ENCODE measurements at regions not wholly inside any gene's neighbourhood (a gene's known extent, or its start where the extent isn't known, plus 50 kb on each side); places are given as distances from the start of the nearest gene placed in this dataset.

- DNase-seq (ENCODE audit: low read depth, low spot score) (no peak), FAIRE-seq (no peak)
- Histone ChIP-seq H3K4me2 (ENCODE audit: insufficient read depth, low read length) (no peak overlapping the region), H3K4me1 (ENCODE audit: control insufficient read depth, extremely low read depth, insufficient read depth, low read length) (no peaks in the 10 kb centered on the region), H2AFZ (ENCODE audit: low read depth, low read length) (no peak overlapping the region), H3K36me3 (ENCODE audit: control insufficient read depth in 2 of 2, extremely low read depth in 1 of 2, insufficient read depth in 2 of 2, low read length in 2 of 2) (no peaks in the 10 kb centered on the region), H3K9ac (replicated peaks; ENCODE audit: extremely low read depth, insufficient read depth, low read length) (no peak overlapping the region), H4K20me1 (replicated peaks; ENCODE audit: control insufficient read depth, extremely low read depth, insufficient read depth, low read length) (no peaks in the 10 kb centered on the region), H3K9me3 (replicated peaks; ENCODE audit: control insufficient read depth, insufficient read depth, low read length) (no peaks in the 10 kb centered on the region), H3K9me1 (replicated peaks; ENCODE audit: control insufficient read depth, extremely low read depth, insufficient read depth, low read length) (no peaks in the 10 kb centered on the region), H3K4me3 (replicated peaks in 1 of 3; ENCODE audit: insufficient read depth in 1 of 3, low read depth in 1 of 3, low read length in 3 of 3) (no peak overlapping the region), H3K27ac (ENCODE audit: insufficient read depth, low read depth, low read length) (no peak overlapping the region), H3K79me2 (ENCODE audit: control insufficient read depth, insufficient read depth, low read length) (no peaks in the 10 kb centered on the region), H3K27me3 (ENCODE audit: control insufficient read depth in 2 of 2, insufficient read depth in 2 of 2, low read length in 2 of 2) (no peaks in the 10 kb centered on the region)
- TF ChIP-seq MYC (IDR thresholded peaks at IDR 0.05; ENCODE audit: low read depth, low read length) (no peak), JUN (IDR thresholded peaks at IDR 0.05; ENCODE audit: borderline replicate concordance, insufficient read depth, insufficient read length, low read depth) (no peak), POLR2AphosphoS5 (IDR thresholded peaks at IDR 0.05; ENCODE audit: insufficient read depth, low read depth, low read length) (no peak), FOS (IDR thresholded peaks at IDR 0.05; ENCODE audit: borderline replicate concordance, insufficient read depth, low read length) (no peak), GATA2 (IDR thresholded peaks at IDR 0.05; ENCODE audit: insufficient read depth, insufficient read length, low read depth, low read length) (no peak), POLR2A (IDR thresholded peaks at IDR 0.05; ENCODE audit: low read depth, low read length) (no peak), EZH2 (IDR thresholded peaks at IDR 0.05; ENCODE audit: borderline replicate concordance, low read depth, low read length, severe bottlenecking) (no peak)
- TF ChIP-seq, protein P1, sequence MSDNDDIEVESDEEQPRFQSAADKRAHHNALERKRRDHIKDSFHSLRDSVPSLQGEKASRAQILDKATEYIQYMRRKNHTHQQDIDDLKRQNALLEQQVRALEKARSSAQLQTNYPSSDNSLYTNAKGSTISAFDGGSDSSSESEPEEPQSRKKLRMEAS (IDR thresholded peaks at IDR 0.05; ENCODE audit: insufficient read depth, insufficient read length): no peak
- TF ChIP-seq, protein P2, sequence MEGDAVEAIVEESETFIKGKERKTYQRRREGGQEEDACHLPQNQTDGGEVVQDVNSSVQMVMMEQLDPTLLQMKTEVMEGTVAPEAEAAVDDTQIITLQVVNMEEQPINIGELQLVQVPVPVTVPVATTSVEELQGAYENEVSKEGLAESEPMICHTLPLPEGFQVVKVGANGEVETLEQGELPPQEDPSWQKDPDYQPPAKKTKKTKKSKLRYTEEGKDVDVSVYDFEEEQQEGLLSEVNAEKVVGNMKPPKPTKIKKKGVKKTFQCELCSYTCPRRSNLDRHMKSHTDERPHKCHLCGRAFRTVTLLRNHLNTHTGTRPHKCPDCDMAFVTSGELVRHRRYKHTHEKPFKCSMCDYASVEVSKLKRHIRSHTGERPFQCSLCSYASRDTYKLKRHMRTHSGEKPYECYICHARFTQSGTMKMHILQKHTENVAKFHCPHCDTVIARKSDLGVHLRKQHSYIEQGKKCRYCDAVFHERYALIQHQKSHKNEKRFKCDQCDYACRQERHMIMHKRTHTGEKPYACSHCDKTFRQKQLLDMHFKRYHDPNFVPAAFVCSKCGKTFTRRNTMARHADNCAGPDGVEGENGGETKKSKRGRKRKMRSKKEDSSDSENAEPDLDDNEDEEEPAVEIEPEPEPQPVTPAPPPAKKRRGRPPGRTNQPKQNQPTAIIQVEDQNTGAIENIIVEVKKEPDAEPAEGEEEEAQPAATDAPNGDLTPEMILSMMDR (IDR thresholded peaks at IDR 0.05; ENCODE audit: extremely low read depth in 1 of 2, insufficient read depth in 1 of 2, low read depth in 1 of 2, low read length in 2 of 2): no peak
- intact Hi-C loops (cut with micrococcal nuclease) (no loop called here), dilution Hi-C loops (cut with MboI; ENCODE audit: extremely low pct_ligation_motif_present, low sequenced_read_pairs) (no loop called here)
- POLR2A ChIA-PET: no interaction called here
- BruUV-seq (replicated peaks): no TSS peak
- CTCF ChIA-PET: no interaction called here
Measured at GRCh38 chr6:67011441-67011840, 1304.4 kb upstream of the EYS start.

Measured in endothelial cell of umbilical vein (primary cell).